ENCODE measurements at regions not wholly inside any gene's neighbourhood (a gene's known extent, or its start where the extent isn't known, plus 50 kb on each side); places are given as distances from the start of the nearest gene placed in this dataset.
A peak's percentile ranks its signal among the peaks of the same experiment; 100 is the strongest.

GRCh38 chr12:94768398-94769046, 118.2 kb upstream of the TMCC3 start:
- no peak overlapping the region for H2AFZ ChIP-seq (ENCODE audit: low read length)
- H3K4me1 ChIP-seq (ENCODE audit: insufficient read depth, low read length, severe bottlenecking) = peaks cover 40% of the 10 kb centered on the region
- H3F3A ChIP-seq (ENCODE audit: insufficient read depth, low read length) = no peaks in the 10 kb centered on the region
- no peaks in the 10 kb centered on the region for H3K36me3 ChIP-seq (ENCODE audit: insufficient read depth, low read length)
- no peaks in the 10 kb centered on the region for H3K9me2 ChIP-seq (ENCODE audit: low read depth, low read length)
- H3K4me2 ChIP-seq (ENCODE audit: low read length) = peak overlapping the region; percentile 44
- H3K9me3 ChIP-seq (ENCODE audit: low read length) = no peaks in the 10 kb centered on the region
- H3K79me2 ChIP-seq (ENCODE audit: insufficient read depth, low read length) = no peaks in the 10 kb centered on the region
- H4K20me1 ChIP-seq (ENCODE audit: insufficient read depth, low read length) = no peaks in the 10 kb centered on the region
- peak overlapping the region; percentile 81 for H3K27ac ChIP-seq (ENCODE audit: low read depth, low read length, poor library complexity, severe bottlenecking)
- H3K27me3 ChIP-seq (ENCODE audit: insufficient read depth, low read length) = no peaks in the 10 kb centered on the region
- H3K9ac ChIP-seq (ENCODE audit: low read length) = no peak overlapping the region; the same call in 1 of the 2 replicates
- TF ChIP-seq EZH2 (IDR thresholded peaks at IDR 0.05; ENCODE audit: borderline replicate concordance, low read length) = no peak
- TF ChIP-seq, protein P1, sequence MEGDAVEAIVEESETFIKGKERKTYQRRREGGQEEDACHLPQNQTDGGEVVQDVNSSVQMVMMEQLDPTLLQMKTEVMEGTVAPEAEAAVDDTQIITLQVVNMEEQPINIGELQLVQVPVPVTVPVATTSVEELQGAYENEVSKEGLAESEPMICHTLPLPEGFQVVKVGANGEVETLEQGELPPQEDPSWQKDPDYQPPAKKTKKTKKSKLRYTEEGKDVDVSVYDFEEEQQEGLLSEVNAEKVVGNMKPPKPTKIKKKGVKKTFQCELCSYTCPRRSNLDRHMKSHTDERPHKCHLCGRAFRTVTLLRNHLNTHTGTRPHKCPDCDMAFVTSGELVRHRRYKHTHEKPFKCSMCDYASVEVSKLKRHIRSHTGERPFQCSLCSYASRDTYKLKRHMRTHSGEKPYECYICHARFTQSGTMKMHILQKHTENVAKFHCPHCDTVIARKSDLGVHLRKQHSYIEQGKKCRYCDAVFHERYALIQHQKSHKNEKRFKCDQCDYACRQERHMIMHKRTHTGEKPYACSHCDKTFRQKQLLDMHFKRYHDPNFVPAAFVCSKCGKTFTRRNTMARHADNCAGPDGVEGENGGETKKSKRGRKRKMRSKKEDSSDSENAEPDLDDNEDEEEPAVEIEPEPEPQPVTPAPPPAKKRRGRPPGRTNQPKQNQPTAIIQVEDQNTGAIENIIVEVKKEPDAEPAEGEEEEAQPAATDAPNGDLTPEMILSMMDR (IDR thresholded peaks at IDR 0.05; ENCODE audit: low read length) = no peak
- H3K4me3 ChIP-seq (ENCODE audit: low read depth, low read length, poor library complexity, severe bottlenecking) = peak overlapping the region; percentile 35

DNA sequence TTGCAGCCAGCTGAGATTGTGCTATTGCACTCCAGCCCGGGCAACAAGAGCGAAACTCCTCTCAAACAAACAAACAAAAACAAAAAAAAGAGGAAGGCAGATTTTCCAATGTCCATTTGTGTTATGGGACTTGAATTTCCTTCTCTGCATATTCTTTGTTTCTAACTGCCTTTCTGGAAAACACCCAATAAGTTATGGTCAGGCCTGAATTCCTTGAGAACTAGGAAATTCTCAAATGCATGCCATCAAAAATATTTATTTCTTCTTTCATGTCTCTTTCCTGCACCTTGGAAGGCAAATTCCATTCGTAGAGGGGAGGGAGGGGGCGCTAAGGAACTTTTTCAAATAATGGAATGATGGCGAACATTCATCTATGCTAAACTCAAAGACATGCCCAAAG, 117.6 kb upstream of the TMCC3 start:
- H2AFZ ChIP-seq (ENCODE audit: low read length) = no peak overlapping the region
- peaks cover 40% of the 10 kb centered on the region for H3K4me1 ChIP-seq (ENCODE audit: insufficient read depth, low read length, severe bottlenecking)
- no peak overlapping the region for H3K4me3 ChIP-seq (ENCODE audit: low read depth, low read length, poor library complexity, severe bottlenecking)
- no peaks in the 10 kb centered on the region for H3K36me3 ChIP-seq (ENCODE audit: insufficient read depth, low read length)
- no peaks in the 10 kb centered on the region for H3K79me2 ChIP-seq (ENCODE audit: insufficient read depth, low read length)
- H3K27me3 ChIP-seq (ENCODE audit: insufficient read depth, low read length) = no peaks in the 10 kb centered on the region
- no peaks in the 10 kb centered on the region for H3K9me2 ChIP-seq (ENCODE audit: low read depth, low read length)
- peak overlapping the region; percentile 44; the same call in 1 of the 2 replicates for H3K4me2 ChIP-seq (ENCODE audit: low read length)
- H4K20me1 ChIP-seq (ENCODE audit: insufficient read depth, low read length) = no peaks in the 10 kb centered on the region
- no peaks in the 10 kb centered on the region for H3F3A ChIP-seq (ENCODE audit: insufficient read depth, low read length)
- H3K9ac ChIP-seq (ENCODE audit: low read length) = no peak overlapping the region; the same call in 1 of the 2 replicates
- H3K9me3 ChIP-seq (ENCODE audit: low read length) = no peaks in the 10 kb centered on the region
- peak overlapping the region; percentile 81 for H3K27ac ChIP-seq (ENCODE audit: low read depth, low read length, poor library complexity, severe bottlenecking)
- TF ChIP-seq, protein P1 (IDR thresholded peaks at IDR 0.05; ENCODE audit: low read length) = no peak
- TF ChIP-seq EZH2 (IDR thresholded peaks at IDR 0.05; ENCODE audit: borderline replicate concordance, low read length) = no peak

DNA sequence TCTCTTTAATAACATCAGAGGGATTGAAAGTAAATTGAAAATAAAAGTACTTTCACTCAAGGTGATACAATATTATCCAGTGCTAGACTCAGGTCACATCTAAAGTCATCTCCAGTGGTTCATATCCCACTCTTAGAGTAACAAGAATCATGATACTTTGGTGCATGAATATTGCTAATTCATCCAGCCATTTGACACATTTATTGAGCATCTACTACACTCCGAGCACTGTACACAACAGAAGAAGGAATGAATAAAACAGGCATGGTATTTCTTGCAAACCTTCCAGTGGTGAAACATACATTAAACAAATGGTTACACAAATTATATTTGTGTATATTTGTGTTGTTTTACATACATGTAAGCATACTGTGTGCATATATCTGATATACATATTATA, 116.0 kb upstream of the TMCC3 start:
- no peaks in the 10 kb centered on the region for H3K9me3 ChIP-seq (ENCODE audit: low read length)
- H3F3A ChIP-seq (ENCODE audit: insufficient read depth, low read length) = no peaks in the 10 kb centered on the region
- no peak overlapping the region for H3K4me2 ChIP-seq (ENCODE audit: low read length)
- no peaks in the 10 kb centered on the region for H3K36me3 ChIP-seq (ENCODE audit: insufficient read depth, low read length)
- H3K4me3 ChIP-seq (ENCODE audit: low read depth, low read length, poor library complexity, severe bottlenecking) = no peak overlapping the region
- no peak for TF ChIP-seq EZH2 (IDR thresholded peaks at IDR 0.05; ENCODE audit: borderline replicate concordance, low read length)
- TF ChIP-seq, protein P1 (IDR thresholded peaks at IDR 0.05; ENCODE audit: low read length) = no peak
- H3K27ac ChIP-seq (ENCODE audit: low read depth, low read length, poor library complexity, severe bottlenecking) = no peak overlapping the region
- H4K20me1 ChIP-seq (ENCODE audit: insufficient read depth, low read length) = no peaks in the 10 kb centered on the region
- H3K27me3 ChIP-seq (ENCODE audit: insufficient read depth, low read length) = no peaks in the 10 kb centered on the region
- H3K79me2 ChIP-seq (ENCODE audit: insufficient read depth, low read length) = no peaks in the 10 kb centered on the region
- H3K4me1 ChIP-seq (ENCODE audit: insufficient read depth, low read length, severe bottlenecking) = peaks cover 40% of the 10 kb centered on the region
- H3K9ac ChIP-seq (ENCODE audit: low read length) = no peak overlapping the region
- H3K9me2 ChIP-seq (ENCODE audit: low read depth, low read length) = no peaks in the 10 kb centered on the region
- H2AFZ ChIP-seq (ENCODE audit: low read length) = no peak overlapping the region
